ENCODE measurements at regions not wholly inside any gene's neighbourhood (a gene's known extent, or its start where the extent isn't known, plus 50 kb on each side); places are given as distances from the start of the nearest gene placed in this dataset.

- TF ChIP-seq CTCF (conservative IDR thresholded peaks at IDR 0.05 in 1 of 2, IDR thresholded peaks at IDR 0.05 in 1 of 2; ENCODE audit: low read depth in 1 of 2, low read length in 2 of 2) (no peak), EZH2 (IDR thresholded peaks at IDR 0.05; ENCODE audit: low read length, missing control alignments) (no peak)
These were observed 538.5 kb upstream of the CDH11 start for GRCh38 chr16:65660390-65660789.
